Activated CD8-positive, alpha-beta memory T cell treated with anti-CD3 and anti-CD28 coated beads, Interleukin-2, amount 50 U/mL, for 24 hours (primary cell): ENCODE measurements at regions not wholly inside any gene's neighbourhood (a gene's known extent, or its start where the extent isn't known, plus 50 kb on each side); places are given as distances from the start of the nearest gene placed in this dataset.
"Not testable (repeated sequence)": the region's sequence is repeated elsewhere in the genome, so short reads cannot be mapped to it uniquely, and the experiment has no call there.

Experiments used
- DNase-seq: peaks from one replicate; pipeline ENCODE4 v3.0.0-alpha.2; 2020; ENCODE audit errors: extremely low read depth

DNA sequence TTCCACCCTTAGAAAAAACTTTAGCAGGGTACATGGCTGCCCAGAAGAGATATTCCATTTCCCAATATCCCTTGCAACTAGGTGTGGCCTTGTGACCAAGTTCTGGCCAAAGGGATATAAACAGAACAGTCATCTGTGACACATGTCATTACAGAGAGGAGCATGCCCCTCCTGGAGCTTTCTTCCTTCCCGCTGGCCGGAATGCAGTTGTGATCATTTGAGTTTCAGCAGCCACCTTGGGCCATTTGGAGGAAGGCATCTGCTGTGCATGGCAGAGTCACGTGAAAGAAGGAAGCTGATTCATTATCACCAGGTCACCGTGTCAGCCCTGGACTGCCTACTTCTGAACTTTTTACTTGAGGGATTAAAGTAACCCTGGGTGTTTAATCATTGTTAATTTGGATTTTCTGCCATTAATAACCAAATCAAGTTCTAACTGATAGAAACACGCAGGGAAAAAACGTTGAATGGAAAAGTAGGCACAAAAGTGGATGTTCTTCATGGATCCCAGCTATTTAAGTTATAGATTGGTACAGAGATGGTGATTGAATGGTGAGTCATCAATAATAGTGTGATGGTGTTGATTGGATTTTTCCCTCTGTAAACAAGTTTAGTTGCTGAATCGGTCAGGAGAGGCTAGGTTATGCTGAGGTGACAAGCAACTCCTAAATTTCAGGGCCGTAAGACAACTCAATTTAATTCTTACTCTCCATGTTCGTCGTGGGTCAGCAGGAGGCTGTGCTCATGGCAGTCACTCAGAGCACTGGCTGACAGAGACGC lies 80.7 kb upstream of the CCDC167 start:
- DNase-seq, result no peak

DNA sequence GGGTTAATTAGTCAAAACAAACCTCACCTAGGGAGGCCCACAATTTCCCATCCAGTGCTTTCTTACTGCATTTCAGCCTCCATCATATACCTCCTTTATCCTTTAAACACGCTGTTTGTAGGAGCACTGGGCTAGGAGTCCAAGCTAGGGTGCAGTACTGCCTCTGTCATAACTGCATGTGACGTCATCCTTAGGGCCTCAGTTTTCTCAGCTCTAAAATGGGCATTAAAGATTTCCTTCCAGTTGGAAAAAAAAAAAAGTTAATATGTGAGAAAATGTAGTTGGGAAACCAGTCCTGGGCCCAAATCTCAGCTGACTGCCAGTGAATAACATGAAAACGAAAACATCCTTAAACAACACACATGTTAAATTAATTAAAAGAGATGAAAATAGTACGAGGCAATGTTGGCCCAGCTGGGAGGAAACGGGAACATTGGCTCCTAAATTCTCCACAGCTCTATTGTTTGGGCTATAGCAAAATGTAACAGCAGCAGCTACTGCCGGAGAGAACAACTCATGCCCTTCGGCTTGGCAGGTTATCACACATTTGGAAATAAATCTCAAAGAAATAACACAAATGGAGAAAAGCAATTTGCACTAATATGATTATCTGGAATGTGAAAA lies 79.9 kb upstream of the CCDC167 start:
- no peak for DNase-seq

DNA sequence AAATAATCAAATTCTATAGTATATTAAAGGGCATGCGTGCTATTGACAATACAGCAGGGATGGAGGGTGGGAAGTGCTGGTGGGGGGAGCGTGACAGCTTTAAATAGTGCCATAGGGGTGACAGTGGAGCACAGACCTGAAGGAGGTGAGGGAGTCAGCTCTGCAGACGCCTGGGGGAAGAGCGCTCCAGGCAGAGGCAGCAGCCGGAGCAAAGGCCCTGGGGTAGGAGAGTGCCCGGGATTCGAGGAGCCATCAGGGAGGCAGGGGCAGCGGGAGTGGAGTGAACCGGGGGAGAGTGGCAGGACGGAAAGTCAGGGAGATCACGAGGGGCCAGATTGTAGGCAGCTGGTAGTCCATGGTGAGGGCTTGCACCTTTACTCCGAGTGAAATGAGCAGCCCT lies 78.4 kb upstream of the CCDC167 start:
- DNase-seq, result no peak

DNA sequence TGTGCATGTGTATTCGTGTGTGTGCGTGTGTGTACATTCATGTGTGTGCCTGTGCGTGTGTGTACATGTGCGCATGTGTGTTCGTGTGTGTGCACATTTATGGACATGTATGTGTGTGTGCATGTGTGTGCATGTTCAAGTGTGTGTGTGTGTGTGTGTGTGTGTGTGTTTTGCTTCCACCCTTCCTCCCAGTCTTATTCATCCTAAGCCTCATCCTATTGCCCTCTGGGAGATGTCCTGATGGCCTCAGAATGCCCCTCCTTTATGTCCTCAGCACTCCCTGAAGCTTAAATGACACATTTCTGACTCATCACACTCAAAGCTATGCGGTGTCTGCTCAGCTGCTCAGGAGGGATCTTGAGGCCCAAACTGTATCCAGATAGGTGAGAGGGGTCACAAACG lies 76.6 kb upstream of the CCDC167 start:
- DNase-seq, result no peak

DNA sequence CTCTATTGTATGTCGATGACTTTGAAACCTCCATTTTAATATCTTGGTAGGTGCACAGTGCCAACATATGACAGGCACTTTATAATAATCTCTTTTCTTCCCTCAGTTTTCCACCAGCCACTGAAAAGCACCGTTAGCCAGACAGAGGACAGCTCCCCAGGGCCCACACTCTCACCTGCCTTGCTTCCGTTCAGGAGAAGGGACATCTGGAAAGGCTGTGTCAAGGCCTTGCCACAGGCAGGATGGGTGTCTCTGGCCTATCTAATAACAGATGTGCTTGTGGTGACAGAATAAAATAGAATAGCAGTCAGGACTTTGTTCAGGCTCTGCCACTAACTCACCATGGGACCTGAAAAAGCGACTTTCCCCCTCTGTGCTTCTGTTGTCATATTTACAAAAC lies 75.5 kb upstream of the CCDC167 start:
- DNase-seq, result no peak

DNA sequence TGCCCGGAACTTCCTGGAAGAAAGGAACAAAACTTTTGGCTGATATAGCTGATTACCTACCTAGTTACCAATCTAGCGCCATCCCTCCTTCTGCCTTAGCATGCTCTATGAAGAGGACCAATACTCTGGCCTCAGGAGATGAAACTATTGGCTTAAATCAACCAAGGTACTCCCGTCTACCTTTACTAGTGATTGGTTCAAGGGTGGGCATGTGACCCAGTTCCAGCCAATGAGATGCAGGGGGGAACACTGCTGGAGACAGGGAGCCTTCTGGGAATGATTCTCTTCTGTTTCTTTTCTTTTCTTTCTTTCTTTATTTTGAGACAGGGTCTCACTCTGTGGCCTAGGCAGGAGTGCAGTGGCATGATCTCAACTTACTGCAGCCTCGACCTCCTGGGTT lies 72.6 kb upstream of the CCDC167 start:
- no peak for DNase-seq

DNA sequence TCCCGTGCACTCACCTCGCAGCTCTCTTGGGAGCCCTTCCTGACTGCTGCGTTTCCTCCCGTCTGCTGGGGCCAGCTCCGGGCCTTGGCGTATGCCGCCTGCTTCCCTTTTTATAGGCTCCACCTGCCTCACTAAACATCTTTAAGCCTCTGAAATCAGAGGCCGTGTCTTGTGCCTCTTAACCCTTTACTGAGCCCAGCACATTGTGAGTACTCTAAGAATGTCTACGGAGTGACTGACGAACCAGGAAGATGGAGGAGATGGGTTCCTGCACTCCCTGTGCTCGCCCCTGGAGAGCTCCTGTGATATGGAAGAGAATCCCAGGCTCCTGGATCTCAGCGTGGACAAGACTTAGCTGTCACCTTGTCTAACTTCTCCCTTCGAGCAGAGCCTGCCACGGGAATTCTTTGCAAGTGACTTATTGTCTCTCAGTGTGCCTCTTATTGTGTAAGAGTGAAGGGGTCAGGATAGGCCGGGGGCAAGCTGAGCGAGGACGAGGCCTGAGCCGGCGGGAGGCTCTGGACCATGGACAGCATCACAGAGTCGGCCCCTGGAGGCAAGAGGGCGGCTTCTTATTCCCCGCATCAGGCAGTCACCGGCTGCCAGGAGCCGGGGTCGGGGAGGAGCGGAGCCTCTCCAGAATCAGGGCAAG lies 70.9 kb upstream of the CCDC167 start:
- no peak for DNase-seq

DNA sequence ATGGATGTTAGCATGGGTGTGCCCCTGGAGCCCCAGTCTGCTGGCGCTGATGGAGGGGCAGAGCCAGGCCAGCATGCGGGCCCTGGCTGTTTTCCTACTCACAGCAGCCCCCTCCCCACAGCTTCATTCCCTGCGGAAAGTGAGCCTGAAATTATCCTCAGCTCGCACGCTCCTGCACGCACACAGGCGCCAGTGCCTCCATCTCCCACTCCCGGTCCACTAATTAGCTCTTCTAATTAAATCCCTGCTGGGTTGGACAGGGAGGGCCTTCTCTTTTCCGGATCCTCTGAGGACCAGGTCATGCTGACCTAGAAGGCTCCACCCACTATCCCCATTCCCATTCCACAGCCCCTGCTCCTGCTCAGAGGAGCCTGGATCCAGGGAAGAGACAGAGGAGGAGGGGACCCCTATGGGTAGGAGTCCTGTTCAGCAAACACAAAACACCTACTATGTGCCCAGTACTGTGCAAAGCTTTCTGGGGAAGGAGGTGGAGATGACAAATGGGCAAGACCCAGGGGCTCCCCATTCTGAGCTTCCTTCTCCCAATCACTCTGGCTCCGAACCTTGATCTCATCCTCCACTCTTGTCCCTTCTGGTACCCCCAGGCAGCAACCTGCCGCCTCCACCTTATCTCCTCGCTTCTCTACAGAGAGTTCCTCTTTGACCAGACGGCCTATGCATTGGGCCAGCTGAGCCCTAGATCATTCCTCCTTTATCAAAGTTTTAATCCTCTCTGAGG lies 70.2 kb upstream of the CCDC167 start:
- DNase-seq, result no peak

DNA sequence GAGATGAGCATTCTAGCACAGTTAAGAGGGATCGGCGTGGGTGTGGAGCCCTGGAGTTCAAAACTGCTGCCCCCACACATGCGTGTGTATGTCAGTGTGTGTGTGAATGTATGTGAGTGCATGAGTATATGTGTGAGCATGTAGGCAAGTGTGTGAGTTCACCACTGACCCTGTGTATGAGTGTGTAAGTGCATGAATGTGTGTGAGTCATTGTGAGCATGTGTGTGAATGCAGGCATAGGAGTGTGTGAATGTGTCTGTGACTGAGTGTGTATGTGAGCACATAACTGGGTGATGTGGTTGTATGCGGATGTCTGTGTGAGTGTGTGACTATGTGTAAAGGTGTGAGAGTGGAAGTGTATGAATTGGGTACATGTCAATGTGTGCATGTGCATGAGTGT lies 69.6 kb upstream of the CCDC167 start:
- no peak for DNase-seq

DNA sequence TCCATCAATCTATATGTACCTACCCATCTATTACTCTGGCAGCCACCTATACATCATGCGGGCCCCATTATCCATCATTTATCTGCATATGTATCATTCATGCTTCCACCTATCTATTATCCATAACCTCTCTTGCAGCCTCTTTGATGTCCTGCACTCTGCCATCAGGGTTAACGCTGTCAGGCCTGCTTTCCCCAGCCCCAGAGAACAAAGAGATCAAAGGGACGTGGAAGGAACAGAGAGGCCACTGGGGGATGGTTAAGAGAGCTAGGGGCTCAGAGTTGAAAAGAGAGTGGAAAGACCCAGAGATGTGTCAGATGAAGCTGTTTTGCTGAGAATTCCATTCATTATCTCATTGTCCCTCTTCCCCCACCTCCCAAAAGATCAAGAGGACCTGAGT lies 67.3 kb upstream of the CCDC167 start:
- DNase-seq, result no peak

DNA sequence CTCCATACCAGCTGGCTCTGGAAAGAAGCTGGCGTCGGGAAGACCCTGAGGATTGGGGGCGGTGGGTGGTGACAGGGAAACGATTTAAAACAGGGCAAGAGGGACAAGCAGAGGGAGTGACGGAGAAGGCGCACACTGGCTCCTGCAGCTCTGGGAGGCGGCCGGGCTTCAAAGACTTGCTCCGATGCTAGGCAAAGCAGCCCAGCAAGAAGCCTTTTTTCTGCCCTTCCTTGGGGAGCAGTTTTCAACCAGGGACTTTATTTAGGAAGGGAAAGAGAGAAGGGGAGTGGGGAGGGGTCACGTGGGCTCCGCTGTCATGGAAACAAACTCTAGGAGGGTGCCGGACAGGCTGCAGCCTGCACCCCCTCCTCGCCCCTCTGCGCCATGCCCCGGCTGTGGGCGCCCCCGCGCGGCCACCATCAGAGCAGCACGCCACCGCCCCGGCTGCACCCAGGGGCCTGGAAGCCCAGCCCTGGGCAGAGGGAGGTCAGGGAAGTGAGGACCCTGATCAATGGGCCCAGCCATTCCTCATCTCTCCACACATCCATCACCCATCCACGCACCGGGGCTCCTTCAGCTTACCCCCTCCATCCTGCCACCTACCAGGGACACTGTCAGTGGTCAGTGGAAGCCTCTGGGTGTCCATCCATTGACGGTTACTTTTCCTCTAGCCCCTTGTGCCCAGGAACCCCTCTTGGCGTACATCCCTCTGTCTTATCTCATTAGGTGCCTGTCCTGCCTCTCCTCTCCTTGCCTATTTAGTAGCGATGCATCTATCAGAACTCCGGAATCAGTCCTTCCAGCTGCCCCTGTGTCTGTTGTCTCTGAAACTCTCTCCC lies 66.6 kb upstream of the CCDC167 start:
- peak; percentile 19 for DNase-seq

DNA sequence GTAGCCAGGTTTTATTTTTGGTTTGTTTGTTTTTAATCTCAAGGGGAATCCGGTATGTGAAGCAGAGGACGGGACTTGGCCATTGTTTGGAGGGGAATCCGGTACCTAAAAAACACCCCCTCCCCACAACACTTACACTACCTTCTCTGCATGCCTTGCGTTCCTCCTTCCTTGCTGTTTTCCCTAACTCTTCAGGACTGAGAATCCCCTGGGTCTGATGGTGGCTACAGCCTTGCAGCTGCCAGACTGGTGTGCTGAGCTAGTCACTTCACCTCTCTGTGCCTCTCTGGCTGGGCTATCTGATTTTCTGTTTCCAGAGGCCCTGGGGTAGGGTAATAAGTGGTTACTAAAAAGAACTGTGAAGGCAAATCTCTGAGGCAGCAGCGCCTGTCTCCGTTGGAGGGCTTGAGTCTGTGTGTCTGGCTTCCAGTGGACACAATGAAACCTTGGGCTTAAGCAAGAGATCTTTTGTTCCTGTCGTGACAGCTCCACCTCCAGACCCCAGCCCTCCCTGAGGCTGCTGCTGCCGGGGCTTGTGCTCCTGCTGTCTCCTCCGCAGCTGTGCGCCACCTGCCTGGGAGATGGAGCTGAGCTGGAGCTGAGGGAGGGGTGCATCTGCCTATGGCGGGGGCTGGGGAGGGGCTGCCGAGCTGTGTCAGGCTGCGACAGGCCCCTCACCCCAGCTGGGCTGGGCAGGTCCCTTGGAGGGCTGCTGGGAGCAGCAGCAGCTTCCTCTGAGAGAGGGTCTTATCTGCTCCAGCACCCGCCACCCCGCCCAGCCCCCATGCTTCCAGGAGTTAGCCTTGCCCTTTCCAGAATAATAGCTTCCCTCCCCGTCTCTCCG lies 65.8 kb upstream of the CCDC167 start:
- no peak for DNase-seq

DNA sequence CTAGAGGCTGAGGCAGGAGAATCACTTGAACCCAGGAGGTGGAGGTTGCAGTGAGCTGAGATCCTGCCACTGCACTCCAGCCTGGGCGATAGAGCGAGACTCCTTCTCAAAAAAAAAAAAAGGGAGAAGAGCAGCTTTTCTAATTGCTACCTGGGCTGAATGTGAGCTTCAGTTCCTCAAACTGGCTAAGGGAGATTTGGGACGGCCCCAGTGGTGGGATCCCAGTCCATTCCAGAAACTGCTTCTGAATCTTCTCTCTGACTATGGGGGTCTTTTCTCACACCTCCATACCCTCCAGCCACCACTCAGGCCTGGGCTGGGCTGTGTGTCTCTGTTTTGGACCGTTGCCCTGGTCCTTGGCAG lies 63.2 kb upstream of the CCDC167 start:
- DNase-seq, result not testable (repeated sequence)

DNA sequence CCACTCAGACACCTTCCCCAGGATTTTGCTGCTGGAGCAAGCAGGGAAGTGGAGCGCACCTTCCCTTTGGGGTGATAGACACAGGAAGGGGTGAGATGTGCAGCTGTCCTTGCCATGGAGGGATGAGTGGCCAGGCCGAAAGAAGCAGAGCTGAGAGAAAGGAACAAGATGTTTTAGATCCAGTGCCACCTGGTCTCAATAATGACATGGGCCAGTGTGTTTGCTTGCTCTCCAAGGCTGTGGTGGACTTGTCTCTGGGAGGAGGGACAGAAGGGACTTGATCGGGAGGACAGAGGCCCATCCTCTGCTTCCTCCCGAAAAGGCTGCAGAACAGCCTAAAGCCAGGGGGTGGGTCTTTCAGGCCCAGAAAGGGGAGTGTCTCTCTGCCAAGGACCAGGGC lies 61.7 kb upstream of the CCDC167 start:
- DNase-seq, result no peak

DNA sequence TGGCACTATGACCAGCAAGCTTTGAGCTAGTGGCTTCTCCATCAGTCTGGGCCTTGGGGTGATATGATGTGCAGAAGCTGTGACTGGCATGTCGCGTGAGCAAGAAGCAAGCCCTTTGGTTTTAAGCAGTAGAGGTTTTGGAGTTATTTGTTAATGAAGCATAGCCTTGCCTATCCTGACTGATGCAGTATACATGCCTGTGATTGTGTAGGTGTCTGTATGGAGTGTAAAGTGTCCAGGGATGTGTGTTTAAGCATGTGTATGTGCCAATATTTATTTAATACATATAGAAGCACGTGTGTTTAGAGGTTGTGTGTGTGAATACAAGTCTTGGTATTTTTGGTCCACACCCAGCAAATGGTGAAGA lies 61.0 kb upstream of the CCDC167 start:
- DNase-seq, result no peak

DNA sequence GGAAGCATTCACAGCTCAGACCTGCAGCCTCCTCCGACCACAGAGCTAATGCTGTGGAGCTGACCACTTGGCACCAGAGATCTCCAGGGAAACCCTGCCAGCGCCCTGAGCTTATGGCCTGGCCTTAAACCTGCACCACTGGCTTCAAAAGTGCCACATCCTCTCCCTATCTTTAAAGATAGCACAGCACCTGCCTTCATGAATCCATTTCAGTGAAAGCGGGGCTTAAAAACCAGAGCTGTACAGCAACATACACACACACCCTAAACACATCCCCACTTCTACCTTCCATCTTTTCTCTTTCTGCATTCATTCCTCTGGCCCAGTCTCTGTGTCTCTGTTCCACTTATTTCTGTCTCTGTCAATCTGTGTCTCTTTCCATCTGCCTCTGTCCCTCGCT lies 59.8 kb upstream of the CCDC167 start:
- DNase-seq, result no peak

DNA sequence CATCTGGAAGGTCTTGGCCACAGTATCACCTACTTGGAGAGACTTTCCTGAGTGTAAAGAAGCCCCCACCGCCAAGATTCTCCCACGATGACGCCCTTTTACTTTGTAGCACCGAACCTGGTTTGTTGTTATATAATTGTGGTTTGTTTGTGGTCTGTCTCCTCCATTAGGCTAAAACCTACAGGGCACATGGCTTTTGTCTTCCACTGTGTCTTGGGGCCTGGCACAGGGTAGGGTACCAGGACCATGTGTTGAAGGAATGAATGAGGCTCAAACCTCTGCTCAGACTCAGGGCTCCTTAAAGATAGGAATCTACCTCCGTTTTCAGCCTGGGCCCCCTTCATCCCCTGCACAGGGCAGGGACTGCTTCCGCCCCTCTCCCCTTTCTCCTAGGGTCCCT lies 59.4 kb upstream of the CCDC167 start:
- DNase-seq, result no peak

DNA sequence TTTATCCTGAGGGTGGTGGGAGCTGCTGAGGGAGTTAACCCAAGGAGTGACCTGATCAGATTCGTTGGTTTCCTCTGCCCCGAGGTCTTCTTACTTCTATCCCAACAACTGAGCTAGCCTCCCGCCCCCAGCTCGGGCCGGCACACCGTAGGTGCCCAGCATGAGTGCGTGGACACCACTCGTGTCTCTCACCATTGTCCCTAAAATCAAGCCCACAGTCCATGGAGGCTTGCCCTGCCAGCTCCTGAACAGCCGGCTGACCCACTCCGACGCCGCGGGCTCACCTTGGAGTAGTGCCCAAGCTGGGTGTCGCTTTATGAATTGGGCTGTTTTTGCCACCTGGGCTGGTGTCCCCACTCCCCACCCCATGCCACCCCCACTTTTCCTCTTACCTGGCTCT lies 59.0 kb upstream of the CCDC167 start:
- DNase-seq, result no peak

DNA sequence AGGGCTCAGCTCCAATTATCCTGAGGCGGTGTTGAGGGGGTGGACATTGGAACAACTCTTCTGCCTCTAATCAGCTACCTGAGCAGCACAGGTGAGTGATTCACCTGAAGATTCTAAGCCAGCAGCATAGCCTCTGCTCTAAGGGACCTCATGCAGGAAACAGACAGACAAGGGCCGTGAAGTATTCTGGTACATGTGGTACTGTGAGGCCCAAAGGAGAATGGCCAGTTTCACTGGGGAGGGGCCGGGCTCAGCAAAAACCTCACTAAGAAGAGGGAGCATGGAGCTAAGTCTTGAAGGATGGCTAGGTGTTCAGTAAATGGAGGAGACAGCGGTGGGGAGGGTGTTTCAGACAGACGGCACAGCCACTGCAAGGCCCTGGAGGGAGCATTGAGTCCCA lies 58.5 kb upstream of the CCDC167 start:
- no peak for DNase-seq

DNA sequence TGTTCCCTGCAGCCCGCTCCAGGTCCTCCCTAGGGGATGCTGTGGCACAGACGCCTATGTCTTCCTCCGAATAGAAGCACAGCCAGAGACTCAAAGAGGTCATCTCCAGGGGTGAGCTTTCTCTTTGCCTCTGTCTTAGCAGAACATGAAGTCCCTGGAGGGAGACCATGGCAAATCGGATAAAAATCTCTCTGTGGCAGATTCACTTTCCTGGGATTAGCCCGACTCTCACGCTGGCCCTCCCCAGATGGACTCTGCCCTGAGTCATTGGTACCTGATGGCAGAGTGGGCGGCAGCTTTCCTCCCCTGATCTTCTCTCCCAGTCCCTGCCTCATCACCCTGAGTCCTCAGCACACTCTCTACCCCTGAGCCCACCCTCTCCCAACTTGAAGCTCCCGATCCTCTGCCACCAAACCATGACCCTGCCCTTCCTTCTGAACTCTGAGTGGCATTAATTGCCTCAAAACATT lies 58.0 kb upstream of the CCDC167 start:
- DNase-seq, result no peak
